GM18507 (cell line): ENCODE measurements at regions not wholly inside any gene's neighbourhood (a gene's known extent, or its start where the extent isn't known, plus 50 kb on each side); places are given as distances from the start of the nearest gene placed in this dataset.

Experiments used
- DNase-seq: peaks from one replicate; pipeline ENCODE4 v3.0.0; 2011; ENCODE audit warnings: low read depth; ENCODE audit not compliant: insufficient read length; ENCODE audit errors: extremely low spot score
- FAIRE-seq: peaks from 2 replicates; lab custom pipeline; 2011; peaks lifted over from hg19 to GRCh38; lab: Jason Lieb, UNC

- FAIRE-seq (no peak), DNase-seq (no peak)
Measured at GRCh38 chr9:21653589-21653988, 148.8 kb upstream of the MTAP start.

DNA sequence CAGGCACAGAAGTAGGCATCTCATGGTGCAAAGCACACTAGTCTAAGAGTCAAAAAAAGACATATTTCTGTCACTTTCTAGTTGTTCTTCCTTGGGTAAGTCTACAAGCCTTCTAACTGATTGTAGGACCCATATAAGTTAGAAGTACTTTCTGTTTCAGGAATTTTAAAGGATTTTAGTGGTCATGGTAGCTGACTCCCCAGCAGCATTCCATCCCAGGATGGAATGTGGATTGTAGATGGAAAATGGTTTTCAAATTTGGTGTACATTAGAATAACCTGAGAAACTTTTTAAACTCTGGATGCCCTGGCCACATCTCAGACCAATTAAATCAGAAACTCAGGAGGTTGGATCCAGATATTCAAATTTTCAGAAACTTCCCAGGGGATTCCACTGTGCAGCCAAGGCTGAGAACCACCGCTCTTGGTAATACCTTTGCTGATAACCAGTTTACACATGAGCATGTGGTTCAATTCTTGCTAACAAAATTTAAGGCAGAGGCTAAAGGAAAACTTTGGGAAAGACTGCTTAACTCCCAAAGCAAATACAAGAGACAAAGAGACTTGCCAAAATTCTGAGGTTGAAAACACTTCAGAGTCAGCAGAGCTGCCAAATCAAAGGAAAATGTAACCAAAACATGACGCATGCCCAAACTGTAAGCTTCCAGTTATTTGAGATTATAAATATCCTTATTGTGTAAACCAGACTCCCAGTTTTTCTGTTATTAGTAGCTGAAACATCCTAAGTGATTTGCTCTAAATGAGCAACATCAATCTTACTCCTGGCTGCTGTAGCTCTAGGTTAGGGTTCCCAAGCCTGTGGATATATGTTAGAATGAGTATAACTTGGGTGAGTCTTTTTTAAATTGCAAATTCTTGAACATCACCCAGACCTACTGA, 145.4 kb upstream of the MTAP start:
- DNase-seq (no peak), FAIRE-seq (no peak)

DNA sequence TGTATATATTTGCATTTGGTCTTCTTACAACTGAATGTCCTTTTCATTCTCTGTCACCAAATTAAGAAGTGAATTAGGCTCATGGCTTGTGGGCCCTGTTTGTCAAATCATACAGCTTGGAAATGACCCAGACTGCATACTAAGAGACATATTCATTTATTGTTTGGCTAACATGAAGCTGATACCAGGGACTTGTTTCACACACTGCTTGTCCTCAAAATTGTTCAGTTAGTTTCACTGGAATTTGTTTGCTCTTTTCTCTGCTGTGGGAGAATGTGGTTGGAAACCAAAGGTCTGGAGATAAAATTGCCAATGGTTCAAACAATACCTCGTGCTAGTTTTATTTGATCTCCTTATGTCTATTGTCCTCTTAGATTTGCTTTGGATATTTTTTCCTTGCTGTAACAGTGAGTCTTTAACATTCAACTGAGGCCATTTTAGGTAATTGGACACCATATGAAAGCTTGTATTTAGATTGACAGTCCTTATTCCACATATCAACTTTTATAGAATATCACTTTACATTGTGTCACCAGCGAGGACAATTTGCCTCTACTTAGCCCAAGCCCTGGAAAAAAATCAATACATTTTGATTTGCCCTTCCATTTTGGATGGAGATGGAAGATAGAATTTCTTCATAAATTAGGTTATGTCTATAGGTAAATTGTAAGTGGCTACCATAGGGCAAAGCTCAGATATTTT, 144.3 kb upstream of the MTAP start:
- DNase-seq (no peak), FAIRE-seq (no peak)

GRCh38 chr9:21660976-21661375, 141.5 kb upstream of the MTAP start:
- FAIRE-seq (no peak), DNase-seq (no peak)

DNA sequence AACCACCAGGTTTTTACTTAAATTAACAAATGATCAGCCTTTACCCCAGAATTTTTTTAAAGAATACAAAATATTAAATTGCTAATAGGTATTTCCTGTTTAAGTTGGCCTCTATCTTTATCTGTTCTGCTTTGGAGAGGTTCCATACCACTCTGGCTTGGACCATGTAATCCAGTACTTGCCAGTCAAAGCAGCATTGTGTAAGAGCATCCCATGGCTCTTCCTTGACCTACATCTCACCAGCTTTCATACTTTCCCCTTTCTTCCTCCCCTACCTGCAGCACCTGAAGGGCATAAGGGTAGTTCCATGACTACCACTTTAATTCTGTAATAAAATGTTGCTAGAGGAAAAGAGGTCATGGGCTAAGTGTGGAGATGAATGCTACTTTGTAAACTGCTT, 140.8 kb upstream of the MTAP start:
- FAIRE-seq (no peak), DNase-seq (no peak)

DNA sequence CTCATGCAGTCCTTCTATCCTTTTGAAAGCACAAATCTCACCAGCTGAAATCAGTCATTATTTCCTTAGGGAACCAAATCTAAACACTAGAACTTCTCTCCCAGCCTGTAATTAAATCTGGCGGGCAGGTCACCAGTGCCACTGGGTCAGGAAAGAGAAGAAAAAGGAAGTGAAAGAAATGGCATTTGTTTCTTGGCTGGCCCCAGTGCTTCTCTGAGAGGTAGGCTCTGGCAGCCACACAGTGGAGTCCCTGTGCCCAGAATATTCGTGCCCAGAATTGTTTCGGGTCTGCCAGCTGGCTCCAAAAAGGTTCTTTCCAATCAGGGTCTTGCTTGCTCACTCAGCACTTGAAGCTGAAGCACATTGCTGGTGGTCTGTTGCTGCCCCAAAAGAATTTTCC, 133.9 kb upstream of the MTAP start:
- FAIRE-seq (no peak), DNase-seq (no peak)

DNA sequence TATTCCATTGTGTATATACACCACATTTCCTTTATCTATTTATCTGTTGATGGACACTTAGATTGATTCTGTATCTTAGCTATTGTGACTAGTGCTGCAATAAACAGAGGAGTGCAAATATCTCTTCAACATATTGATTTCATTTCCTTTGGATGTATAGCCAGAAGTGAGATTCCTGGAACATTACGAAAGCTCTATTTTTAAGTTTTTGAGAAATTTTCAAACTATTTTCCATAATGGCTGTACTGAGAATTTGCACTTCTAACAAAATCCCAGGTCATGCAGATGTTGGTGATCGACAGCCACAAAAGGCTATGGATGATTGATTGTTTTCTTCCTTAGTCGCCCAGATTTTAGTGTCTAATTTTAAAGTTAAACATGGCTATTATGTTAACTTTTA, 132.7 kb upstream of the MTAP start:
- no peak for DNase-seq
- no peak for FAIRE-seq

DNA sequence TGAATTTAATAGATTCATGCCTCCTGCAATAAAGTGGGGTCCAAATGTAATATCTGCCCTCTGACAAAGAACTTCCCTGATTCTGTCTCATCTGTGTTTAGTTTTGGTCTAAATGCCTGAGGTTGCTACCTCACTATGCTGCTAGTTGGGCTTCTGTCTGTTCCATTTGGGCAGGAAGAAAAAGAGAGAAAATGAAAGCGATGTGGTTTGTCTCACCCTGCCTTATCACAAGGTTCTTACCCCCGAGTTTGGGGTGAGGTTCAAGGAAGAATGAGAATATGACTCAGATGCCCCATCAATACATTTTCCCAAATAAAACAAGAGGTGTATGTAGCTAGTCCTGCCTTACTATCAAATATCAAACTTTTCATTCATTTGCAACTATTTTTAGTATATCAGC, 132.1 kb upstream of the MTAP start:
- DNase-seq (no peak), FAIRE-seq (no peak)

DNA sequence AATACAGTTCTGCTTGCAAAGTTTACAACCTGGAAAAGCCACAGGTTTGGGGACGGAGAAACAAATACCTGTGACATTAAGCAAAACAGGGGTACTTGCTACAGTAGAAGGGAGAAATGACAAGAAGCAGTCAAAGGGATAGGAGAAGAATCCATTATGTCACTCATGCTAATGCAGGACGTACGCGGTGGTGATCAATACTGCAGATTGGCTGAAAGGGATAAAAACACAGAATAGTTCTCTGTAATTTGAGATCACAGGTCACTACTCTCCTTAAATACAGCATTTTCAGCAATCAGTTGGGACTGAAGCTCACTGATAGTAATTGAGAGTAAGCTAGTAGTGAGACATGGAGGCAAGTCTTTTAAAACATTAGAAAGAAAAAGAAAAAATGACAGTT, 130.3 kb upstream of the MTAP start:
- no peak for FAIRE-seq
- no peak for DNase-seq

DNA sequence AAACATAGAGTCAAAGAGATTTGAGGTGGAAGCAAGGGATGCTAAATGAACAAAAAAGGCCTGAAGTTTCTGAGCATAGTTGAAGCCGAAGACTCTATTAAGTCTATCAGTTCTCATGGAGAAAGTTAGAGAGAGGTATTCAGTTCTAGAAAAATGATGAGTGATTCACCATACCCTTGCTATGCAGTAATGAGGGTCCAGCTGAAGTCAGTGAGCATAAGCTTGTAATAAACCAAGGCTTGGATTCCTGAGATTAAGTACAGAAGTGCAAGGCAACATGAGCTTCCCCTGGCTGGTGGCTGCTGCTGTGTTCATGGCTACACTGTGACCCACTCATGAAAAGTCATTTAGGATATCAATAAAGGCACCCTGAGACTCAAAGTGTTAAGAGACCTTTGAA, 129.7 kb upstream of the MTAP start:
- DNase-seq (no peak), FAIRE-seq (no peak)

DNA sequence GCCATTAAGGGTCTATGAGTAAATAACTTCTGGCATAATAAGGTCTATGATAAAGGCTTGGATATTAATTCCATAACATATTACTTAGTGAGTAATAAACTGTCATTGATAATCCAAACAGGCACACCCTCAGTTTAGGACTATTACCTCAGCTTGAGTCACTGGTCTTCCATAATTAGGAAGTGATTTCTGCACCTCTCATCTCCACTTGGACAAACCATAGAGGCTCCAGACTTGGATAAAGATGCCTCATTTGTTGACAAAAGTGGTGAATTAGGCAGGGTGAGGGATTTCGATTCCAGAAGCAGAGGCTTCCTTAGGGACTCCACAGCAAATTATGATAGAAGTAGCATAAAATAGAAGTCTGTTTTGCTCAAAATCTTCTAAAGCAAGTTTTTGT, 127.5 kb upstream of the MTAP start:
- DNase-seq (no peak), FAIRE-seq (no peak)

DNA sequence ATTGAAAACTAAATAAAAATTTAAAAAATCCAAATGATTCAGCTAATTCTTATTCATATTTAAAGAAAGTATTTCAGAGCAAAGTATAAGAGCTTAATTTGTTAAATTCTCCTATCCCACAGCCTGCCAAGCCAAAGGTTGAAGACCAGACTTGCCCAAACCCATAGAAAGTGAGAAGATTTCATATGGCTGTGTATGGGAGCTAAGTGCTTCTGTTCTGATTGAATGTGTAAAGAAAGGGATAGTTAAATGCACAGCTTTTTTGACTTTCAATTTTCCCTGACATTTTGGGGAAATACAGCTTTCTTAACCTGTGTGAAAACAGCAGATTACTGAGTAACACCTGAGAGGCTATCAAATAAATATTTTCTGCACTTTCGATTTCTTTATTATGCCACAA, 125.0 kb upstream of the MTAP start:
- FAIRE-seq = no peak
- no peak for DNase-seq

DNA sequence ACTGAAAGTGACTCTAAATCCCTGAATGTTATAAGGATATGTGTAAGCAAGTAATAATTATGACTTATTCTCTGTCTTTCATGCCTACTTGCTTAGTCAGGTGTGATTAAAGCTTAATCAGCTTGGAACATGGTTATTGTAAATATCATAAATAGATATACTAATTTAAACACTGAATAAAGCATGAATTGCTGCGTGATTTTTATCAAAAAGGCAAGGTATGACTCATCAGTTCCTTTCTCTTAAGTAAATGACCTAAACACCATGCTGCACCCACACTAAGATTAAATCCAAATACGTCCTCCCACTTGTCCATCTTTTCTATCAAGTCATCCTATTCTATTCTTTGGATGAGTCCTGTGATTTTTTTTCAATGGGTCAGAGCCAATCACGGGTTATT, 124.6 kb upstream of the MTAP start:
- FAIRE-seq (no peak), DNase-seq (no peak)

DNA sequence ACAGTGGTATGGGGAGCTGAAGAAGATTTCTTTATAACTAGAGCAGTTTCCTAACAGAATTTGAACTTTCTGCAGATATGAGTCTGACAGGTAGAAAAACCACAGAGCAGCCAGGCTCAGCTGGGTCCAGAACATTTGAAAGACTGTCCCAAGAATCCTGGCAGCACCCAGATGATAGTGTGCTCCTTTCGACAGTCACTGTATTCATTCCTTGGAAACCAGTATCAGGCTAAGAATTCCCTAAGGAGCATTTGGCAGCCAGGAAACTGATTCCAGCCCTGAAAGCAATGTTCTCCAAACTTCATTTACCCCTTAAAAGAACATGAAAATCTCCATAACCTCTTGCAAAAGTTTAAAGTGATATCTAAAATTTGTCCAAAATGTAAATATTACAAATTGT, 123.0 kb upstream of the MTAP start:
- FAIRE-seq = no peak
- no peak for DNase-seq

DNA sequence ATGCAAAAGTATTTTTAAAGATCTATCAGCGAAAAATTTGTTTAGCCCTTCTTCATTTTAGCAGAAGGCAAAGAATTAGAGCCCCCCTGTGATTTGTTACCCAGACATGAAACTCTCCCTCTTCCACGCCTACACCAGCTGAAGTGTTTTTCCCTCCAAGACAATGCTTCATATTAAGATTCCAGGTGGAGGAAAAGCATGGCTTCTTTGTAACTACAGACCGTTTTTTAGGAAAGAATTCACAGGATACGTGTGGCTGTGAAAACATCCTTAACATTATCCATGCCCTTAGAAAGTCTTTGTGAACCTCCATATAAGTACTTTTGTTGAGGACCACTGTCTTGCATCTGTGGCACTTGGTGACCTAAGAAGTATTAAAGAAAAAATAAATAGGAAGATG, 121.8 kb upstream of the MTAP start:
- DNase-seq = no peak
- no peak for FAIRE-seq

DNA sequence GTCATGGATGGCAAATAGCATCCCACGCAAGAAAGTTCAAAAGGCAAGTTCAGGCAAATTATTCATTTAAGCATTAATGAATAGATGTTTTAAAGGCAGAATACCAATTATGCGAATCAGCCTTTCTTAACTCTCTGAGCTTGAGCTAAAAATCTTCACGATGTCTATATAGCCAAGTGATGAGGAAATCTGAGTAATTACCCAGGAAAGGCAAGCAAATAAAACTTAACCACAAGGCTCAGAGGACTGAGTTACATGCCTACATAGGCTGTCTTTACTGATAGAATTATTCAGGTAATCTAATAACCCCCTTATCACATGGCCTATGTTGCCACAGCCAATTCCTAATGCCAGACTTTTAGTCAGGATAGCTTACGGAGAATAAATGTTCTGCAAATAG, 120.8 kb upstream of the MTAP start:
- FAIRE-seq = no peak

DNA sequence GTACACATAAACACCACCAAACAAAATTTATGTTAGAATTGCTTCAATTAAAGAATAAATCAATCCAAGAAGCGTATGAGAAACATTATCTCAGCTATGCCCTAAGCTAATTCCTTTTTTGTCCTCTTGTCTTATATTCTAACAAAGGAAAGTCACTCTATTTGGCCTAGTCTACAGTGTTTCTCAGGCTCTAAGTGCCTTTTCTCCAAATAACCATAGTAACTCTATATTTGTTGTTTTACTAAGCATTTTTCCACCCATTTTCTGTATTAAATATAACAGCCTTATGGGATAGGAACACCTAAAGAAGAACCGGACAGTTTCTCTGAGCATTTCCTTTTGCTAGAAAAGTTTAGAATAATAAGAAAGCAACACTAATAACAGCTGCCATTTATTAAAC, 120.1 kb upstream of the MTAP start:
- no peak for FAIRE-seq
- DNase-seq = no peak

More for the DNA sequence above, 120.8 kb upstream of the MTAP start:
- DNase-seq = no peak

- DNase-seq = no peak
- FAIRE-seq = no peak
Measured at GRCh38 chr9:21682981-21683380, 119.5 kb upstream of the MTAP start.

GRCh38 chr9:21683484-21684175, 118.8 kb upstream of the MTAP start:
- DNase-seq (no peak), FAIRE-seq (no peak)

GRCh38 chr9:21684231-21684630, 118.2 kb upstream of the MTAP start:
- DNase-seq (no peak), FAIRE-seq (no peak)
